ENCODE measurements at regions not wholly inside any gene's neighbourhood (a gene's known extent, or its start where the extent isn't known, plus 50 kb on each side); places are given as distances from the start of the nearest gene placed in this dataset.

DNA sequence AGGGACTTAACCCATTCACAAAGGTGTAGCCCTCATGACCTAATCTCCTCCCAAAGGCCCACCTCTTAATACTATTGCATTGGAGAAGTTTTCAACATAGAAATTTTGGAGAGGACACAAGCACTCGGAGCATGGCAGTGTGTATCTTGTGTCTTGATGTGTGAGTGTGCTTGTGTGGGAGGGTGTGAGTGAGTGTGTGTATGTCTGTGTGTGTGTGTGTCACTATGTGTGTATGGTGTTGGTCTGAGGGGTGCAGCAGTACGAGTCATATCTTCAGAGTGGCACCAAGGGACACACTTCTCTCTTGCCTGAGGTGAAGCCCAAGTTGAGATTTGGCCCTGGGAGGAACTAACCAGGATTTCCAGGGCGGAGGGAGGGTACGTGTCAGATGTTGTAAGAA, 73.7 kb downstream of the NAV1 start:
- no peak for DNase-seq (ENCODE audit: low spot score)
- TF ChIP-seq, protein P1, sequence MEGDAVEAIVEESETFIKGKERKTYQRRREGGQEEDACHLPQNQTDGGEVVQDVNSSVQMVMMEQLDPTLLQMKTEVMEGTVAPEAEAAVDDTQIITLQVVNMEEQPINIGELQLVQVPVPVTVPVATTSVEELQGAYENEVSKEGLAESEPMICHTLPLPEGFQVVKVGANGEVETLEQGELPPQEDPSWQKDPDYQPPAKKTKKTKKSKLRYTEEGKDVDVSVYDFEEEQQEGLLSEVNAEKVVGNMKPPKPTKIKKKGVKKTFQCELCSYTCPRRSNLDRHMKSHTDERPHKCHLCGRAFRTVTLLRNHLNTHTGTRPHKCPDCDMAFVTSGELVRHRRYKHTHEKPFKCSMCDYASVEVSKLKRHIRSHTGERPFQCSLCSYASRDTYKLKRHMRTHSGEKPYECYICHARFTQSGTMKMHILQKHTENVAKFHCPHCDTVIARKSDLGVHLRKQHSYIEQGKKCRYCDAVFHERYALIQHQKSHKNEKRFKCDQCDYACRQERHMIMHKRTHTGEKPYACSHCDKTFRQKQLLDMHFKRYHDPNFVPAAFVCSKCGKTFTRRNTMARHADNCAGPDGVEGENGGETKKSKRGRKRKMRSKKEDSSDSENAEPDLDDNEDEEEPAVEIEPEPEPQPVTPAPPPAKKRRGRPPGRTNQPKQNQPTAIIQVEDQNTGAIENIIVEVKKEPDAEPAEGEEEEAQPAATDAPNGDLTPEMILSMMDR (IDR thresholded peaks at IDR 0.05; ENCODE audit: extremely low read depth, missing control alignments) = no peak

- TF ChIP-seq, protein P1 (IDR thresholded peaks at IDR 0.05; ENCODE audit: extremely low read depth, missing control alignments) = no peak
- no peak for DNase-seq (ENCODE audit: low spot score)
These were observed 75.5 kb downstream of the NAV1 start for GRCh38 chr1:201614262-201615015.

DNA sequence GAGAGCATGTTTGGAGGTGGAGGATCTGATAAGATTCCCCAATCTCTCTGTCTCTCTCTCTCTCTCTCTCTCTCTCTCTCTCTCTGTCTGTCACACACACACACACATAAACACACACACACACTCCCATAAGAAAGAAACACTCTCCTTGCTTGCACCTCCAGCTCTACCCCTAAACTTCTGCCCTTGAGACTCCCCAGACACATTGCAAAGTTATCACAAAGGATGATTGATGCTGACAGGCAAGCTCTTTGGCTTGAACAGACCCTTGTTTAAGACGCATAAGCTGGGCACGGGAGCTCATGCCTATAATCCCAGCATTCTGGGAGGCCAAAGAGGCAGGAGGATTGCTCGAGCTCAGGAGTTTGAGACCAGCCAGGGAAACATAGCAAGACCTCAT, 78.2 kb downstream of the NAV1 start:
- no peak for DNase-seq (ENCODE audit: low spot score)
- TF ChIP-seq, protein P1 (IDR thresholded peaks at IDR 0.05; ENCODE audit: extremely low read depth, missing control alignments) = no peak

DNA sequence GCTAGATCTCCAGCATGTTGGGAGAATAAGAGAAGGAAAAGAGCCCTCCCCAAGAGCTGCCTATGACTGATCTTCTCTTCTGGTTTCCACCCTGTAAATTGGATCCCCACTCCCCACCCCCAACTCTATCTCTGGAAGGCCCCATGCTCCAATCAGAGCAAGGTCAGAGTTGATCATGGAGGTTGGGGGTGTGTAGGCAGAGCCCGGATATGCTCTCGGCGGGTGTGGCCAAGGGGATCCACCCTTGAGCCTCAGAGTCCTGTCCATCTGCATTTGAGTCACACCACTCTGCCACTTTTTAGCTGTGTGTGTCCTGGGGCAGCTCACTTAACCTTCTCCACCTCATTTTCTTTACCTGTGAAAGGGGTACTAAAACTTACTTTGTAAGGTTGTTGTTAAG, 79.5 kb downstream of the NAV1 start:
- no peak for DNase-seq (ENCODE audit: low spot score)
- TF ChIP-seq, protein P1 (IDR thresholded peaks at IDR 0.05; ENCODE audit: extremely low read depth, missing control alignments) = no peak

- DNase-seq (ENCODE audit: low spot score) = no peak
- TF ChIP-seq, protein P1 (IDR thresholded peaks at IDR 0.05; ENCODE audit: extremely low read depth, missing control alignments) = no peak
These were observed 80.0 kb downstream of the NAV1 start for GRCh38 chr1:201618905-201619304.

- DNase-seq (ENCODE audit: low spot score) = no peak
These were observed 80.6 kb downstream of the NAV1 start for GRCh38 chr1:201619513-201619912.

GRCh38 chr1:201622353-201622752, 83.4 kb downstream of the NAV1 start:
- DNase-seq (ENCODE audit: low spot score) = no peak
- TF ChIP-seq, protein P1 (IDR thresholded peaks at IDR 0.05; ENCODE audit: extremely low read depth, missing control alignments) = no peak

More at GRCh38 chr1:201619513-201619912, 80.6 kb downstream of the NAV1 start:
- TF ChIP-seq, protein P1 (IDR thresholded peaks at IDR 0.05; ENCODE audit: extremely low read depth, missing control alignments) = no peak

Data from GM20000 (cell line).